HG03039 (cell line): ENCODE measurements at regions not wholly inside any gene's neighbourhood (a gene's known extent, or its start where the extent isn't known, plus 50 kb on each side); places are given as distances from the start of the nearest gene placed in this dataset.

Source experiments
- ATAC-seq: cut with Tn5 transposase; IDR thresholded peaks from one replicate; pipeline ENCODE4 v1.9.1; 2021; ENCODE audit warnings: mild to moderate bottlenecking, moderate library complexity; ENCODE audit not compliant: unreplicated experiment

- no peak for ATAC-seq
Observed at GRCh38 chr4:108342325-108342970, 173.7 kb upstream of the LEF1 start.

GRCh38 chr4:108337923-108338322 is 169.2 kb upstream of the LEF1 start:
- ATAC-seq, result no peak

- no peak for ATAC-seq
Observed at GRCh38 chr4:108336076-108336475, 167.3 kb upstream of the LEF1 start.

GRCh38 chr4:108335081-108335480 is 166.3 kb upstream of the LEF1 start:
- no peak for ATAC-seq

DNA sequence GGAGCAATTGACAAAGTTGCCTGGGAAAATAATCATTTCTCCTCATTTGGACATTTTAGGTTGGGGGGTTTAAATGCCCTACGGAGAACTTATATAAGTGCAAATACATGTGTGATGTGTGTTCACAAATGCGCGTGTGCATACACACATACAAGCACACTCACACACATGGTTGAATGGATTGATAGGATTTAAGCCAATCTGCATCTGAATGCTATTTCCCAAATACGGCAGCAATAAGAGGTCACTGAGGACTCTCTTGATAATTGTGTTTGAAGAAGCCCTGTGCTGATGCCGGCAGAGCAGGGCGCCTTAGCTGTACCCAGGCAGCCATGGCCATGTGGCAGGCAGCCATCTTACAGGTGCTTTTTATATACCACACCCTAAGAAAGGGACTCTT is 165.3 kb upstream of the LEF1 start:
- ATAC-seq, result no peak

DNA sequence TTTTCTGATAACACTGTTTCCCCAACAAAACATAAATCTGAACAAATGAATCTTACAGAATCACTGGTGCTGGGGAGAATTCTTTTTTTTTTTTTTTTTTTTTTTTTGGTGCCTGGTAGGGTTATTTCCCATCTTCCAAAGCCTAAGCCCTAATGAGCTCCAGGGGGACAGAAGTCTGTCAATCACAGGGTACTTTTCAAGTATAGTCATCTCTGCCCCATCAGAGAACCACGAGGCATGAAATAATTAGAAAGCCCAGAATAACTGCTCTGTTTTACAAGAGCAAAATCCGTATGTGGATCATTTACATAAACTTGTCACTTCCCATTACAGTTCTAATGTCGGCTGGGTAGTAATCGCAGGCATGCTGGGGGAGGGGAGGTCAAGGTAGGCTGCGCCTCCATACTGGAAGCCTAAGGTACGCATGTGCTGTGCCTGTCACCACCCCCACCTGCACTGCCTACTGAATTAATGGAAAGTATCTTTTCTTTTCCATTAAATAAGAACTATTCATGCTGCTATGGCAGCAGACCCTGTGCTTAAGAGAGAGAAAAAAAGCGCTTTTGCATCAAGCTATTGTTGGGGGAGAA is 164.7 kb upstream of the LEF1 start:
- ATAC-seq, result no peak

GRCh38 chr4:108331905-108332632 is 163.3 kb upstream of the LEF1 start:
- no peak for ATAC-seq

GRCh38 chr4:108328383-108328732 is 159.6 kb upstream of the LEF1 start:
- no peak for ATAC-seq

DNA sequence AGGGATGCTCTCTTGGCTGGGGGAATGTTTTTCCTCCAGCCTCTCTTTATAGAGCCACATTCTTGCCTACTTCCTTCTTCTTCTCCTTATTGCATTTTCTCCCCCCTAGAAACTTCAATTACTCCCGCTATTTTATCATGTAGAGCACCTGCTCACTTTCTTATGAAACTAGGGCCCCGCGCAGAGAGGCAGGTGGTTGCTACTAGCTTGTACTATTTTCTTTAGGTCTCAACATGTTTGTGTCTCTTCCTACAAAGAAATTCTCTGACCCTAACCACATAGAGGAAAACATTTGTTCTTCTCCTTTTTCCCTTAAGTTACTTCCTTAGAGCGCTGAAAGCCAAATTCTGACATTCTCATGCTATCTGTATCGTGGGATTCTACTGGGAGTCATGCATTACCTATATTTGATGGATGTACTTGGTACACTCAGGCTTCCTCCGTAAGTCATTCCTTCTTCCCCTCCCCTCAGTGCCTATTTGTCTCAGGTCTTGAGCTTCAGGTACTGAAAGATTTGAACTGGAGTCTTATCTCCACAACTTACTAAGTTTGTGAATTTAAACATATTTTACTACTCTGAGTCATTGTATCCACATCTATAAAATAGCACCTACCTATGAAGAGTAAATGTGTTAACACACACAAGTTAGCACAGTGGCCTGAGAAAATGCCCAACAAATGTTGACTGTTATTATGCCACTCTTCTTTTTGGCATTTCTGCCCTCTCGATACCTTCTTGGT is 159.1 kb upstream of the LEF1 start:
- ATAC-seq, result no peak

GRCh38 chr4:108325561-108325960 is 156.8 kb upstream of the LEF1 start:
- no peak for ATAC-seq

DNA sequence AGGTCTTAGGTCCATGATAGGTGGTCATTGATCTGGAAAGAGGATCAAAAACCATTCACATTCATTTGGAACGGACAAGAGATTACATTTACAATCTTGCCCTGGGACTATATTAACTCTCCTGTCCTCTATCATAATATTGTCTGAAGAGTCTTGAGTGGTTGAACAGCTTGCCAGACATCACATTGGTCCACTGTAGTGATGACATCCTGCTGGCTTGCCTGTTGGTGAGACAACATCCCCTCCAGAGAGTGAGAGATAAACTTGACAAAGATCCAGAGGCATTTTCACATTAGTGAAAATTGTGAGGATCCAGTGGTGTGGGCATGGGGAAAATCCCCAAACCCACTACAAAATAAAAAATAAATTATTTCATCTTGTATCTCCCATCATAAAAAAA is 155.7 kb upstream of the LEF1 start:
- no peak for ATAC-seq

GRCh38 chr4:108322497-108322896 is 153.8 kb upstream of the LEF1 start:
- ATAC-seq, result no peak

DNA sequence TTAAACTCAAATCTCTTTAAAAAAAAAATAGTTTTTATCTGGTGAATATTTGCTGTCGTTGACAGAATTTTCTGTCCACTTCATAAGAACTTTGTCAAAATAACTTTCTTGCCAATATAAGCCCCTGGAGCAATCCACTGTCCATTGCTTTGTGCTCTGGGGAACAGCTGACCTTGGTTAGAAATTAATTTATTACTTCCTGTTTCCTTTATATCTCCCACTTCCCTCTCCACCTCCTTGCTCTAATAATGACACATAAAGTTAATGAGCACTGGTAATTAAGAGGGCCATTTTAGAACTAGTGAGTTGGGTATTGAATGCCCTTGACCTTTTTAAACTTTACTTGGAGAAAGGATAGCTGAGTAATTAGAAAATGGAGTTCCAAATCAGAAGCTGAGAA is 151.3 kb upstream of the LEF1 start:
- ATAC-seq, result no peak

- ATAC-seq, result no peak
Observed at GRCh38 chr4:108317377-108317776, 148.6 kb upstream of the LEF1 start.

GRCh38 chr4:108315694-108316093 is 147.0 kb upstream of the LEF1 start:
- ATAC-seq, result no peak

DNA sequence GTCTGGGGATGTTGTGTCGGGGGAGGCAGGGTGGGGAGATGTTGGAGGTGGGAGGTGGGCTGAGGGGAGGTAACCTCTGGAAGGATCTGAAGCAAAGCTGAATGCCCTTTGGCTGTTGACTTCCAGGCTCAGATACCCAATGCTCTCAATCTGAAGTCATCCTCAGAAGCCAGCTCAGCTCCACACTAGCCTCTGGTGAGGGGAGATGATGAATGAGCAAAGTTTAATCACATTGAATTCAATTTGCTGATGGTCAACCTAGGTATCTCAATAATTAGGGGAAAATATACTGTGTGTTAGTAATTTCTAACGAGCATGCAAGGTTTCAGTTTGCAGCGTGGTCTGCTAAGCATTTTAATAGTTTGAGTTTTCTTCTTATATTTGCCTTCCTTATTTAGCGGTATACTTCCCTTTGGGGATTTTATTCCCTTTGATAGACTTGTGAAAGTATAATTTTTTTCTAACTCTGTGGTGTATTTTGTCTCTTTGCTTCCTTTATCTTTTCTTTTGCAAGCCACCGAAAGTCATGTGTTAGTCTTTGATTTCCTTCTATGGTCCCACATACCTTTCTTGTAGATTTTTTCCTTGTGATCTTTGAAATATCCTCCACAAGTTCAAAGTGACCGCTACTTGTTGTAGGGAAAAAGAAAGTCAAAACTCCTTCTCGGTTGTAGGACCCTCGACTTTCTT is 146.3 kb upstream of the LEF1 start:
- ATAC-seq, result no peak

DNA sequence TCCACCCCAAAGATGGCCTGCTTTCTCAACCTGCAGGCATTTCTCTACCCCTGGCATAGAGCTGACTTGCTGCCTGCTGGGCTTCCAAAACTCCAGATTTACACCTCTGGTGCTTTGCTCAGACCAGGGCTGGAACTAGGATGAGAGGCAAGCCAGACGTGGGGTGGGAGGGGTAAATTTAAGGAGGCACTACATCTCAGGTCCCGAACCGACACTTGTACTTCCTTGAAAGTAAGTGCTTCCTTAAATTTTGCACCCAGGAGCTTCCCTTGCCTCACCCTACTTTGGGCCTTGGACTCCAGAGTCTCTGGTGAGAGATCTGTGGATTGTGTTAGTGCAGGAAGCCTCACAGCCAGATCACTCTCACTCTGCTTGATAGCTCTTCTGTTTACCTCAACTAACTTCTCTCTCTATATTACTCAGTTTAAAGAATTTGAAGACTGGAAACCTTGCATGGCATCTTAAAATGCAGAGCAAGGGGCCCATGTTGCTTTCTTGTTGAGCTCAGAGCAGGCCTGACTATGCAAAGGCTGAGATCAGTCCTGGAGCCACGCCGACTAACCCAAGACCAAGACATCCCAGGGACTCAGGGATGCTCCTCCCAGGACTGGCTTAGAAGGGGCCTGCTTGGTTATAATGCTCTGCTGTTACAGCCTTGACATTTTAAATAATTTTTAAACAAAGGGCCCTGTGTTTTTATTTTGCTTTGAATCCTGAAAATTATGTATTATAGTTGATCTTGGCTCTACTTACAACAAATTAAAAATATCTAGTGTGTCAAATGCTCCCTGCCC is 145.0 kb upstream of the LEF1 start:
- ATAC-seq, result no peak

DNA sequence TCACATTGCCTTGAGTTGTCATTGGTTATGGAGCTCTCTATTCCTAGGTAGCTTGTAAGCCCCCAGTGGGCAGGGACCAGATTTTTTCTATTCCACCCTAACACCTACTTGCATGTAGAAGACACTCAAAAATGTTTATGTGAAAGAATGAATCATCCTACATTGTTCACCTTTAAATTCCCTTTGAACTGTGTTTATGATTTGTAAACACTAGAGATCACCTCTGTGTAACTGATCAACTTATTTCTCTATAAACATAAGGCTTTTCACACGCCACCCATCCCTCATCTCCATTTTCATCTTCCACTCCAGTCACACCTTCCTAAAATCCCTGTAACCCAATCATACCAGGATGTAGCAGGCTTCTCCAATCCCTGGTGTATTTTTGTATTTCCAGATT is 142.6 kb upstream of the LEF1 start:
- no peak for ATAC-seq

GRCh38 chr4:108303488-108304177 is 134.9 kb upstream of the LEF1 start:
- no peak for ATAC-seq
